H9 (cell line): ENCODE measurements at regions not wholly inside any gene's neighbourhood (a gene's known extent, or its start where the extent isn't known, plus 50 kb on each side); places are given as distances from the start of the nearest gene placed in this dataset.

Experiments used
- DNase-seq: peaks from one replicate; pipeline ENCODE4 v3.0.0-alpha.2; 2017
- H2AFZ ChIP-seq: one replicate; pipeline ENCODE4 v1.6.1; 2013; ENCODE audit warnings: mild to moderate bottlenecking, low read length, control low read depth, moderate library complexity
- H2AK5ac ChIP-seq: 2 replicates; pipeline ENCODE4 v1.6.1; 2013; ENCODE audit warnings: low read length, control low read depth, mixed read lengths; ENCODE audit not compliant: insufficient read length
- H2BK120ac ChIP-seq: one replicate; pipeline ENCODE4 v1.6.1; 2013; ENCODE audit warnings: low read depth, mild to moderate bottlenecking, low read length, control low read depth, inconsistent platforms; ENCODE audit not compliant: poor library complexity, severe bottlenecking
- H2BK12ac ChIP-seq: 2 replicates; pipeline ENCODE4 v1.6.1; 2013; ENCODE audit warnings: low read length, control low read depth, mixed read lengths, low read depth; ENCODE audit not compliant: insufficient read length
- H2BK15ac ChIP-seq: 2 replicates; pipeline ENCODE4 v1.6.1; 2013; ENCODE audit warnings: low read depth, low read length, control low read depth
- H2BK20ac ChIP-seq: one replicate; pipeline ENCODE4 v1.6.1; 2013; ENCODE audit warnings: low read depth, mild to moderate bottlenecking, low read length, control low read depth, inconsistent platforms; ENCODE audit not compliant: poor library complexity, severe bottlenecking
- H2BK5ac ChIP-seq: 2 replicates; pipeline ENCODE4 v1.6.1; 2013; ENCODE audit warnings: low read length, control low read depth, mixed read lengths; ENCODE audit not compliant: insufficient read length
- H3K14ac ChIP-seq: 2 replicates; pipeline ENCODE4 v1.6.1; 2013; ENCODE audit warnings: low read length, control low read depth; ENCODE audit not compliant: insufficient read depth
- H3K18ac ChIP-seq: 2 replicates; pipeline ENCODE4 v1.6.1; 2013; ENCODE audit warnings: low read depth, mild to moderate bottlenecking, mixed read lengths, low read length, control low read depth; ENCODE audit not compliant: insufficient read length
- H3K23ac ChIP-seq: 2 replicates; pipeline ENCODE4 v1.6.1; 2013; ENCODE audit warnings: low read length, control low read depth, mixed read lengths, low read depth; ENCODE audit not compliant: insufficient read length
- H3K23me2 ChIP-seq: 2 replicates; pipeline ENCODE4 v1.6.1; 2013; ENCODE audit warnings: low read depth, mild to moderate bottlenecking, mixed read lengths, low read length, control low read depth; ENCODE audit not compliant: insufficient read length, poor library complexity, severe bottlenecking
- H3K27ac ChIP-seq: 2 replicates; pipeline ENCODE4 v1.5.1; 2013; ENCODE audit warnings: low read length, control low read depth, mixed read lengths, low read depth; ENCODE audit not compliant: insufficient read length
- H3K27me3 ChIP-seq: 2 replicates; pipeline ENCODE4 v1.6.1; 2013; ENCODE audit warnings: low read length, control low read depth, inconsistent platforms; ENCODE audit not compliant: insufficient read depth
- H3K4ac ChIP-seq: 2 replicates; pipeline ENCODE4 v1.6.1; 2013; ENCODE audit warnings: low read depth, mild to moderate bottlenecking, control low read depth, inconsistent platforms, low read length, moderate library complexity
- H3K4me1 ChIP-seq: 2 replicates; pipeline ENCODE4 v1.6.1; 2013; ENCODE audit warnings: low read length, control low read depth, inconsistent platforms; ENCODE audit not compliant: insufficient read depth
- H3K4me2 ChIP-seq: 2 replicates; pipeline ENCODE4 v1.6.1; 2013; ENCODE audit warnings: low read length, control low read depth, mixed read lengths; ENCODE audit not compliant: insufficient read length, insufficient read depth
- H3K56ac ChIP-seq: 2 replicates; pipeline ENCODE4 v1.6.1; 2013; ENCODE audit warnings: low read depth, mild to moderate bottlenecking, mixed read lengths, low read length, control low read depth; ENCODE audit not compliant: insufficient read length
- H3K79me1 ChIP-seq: 2 replicates; pipeline ENCODE4 v1.6.1; 2013; ENCODE audit warnings: low read depth, mild to moderate bottlenecking, moderate library complexity, low read length, control low read depth, inconsistent platforms; ENCODE audit not compliant: insufficient read depth, poor library complexity, severe bottlenecking
- H3K79me2 ChIP-seq: 2 replicates; pipeline ENCODE4 v1.6.1; 2013; ENCODE audit warnings: low read length, control low read depth, inconsistent platforms; ENCODE audit not compliant: insufficient read depth
- H3K9ac ChIP-seq: 2 replicates; pipeline ENCODE4 v1.6.1; 2013; ENCODE audit warnings: low read length, control low read depth, mixed read lengths; ENCODE audit not compliant: insufficient read length; ENCODE audit errors: extremely low read depth
- H3K9me3 ChIP-seq: one replicate; pipeline ENCODE4 v1.6.1; 2013; ENCODE audit warnings: low read depth, low read length, inconsistent platforms; ENCODE audit not compliant: control insufficient read depth
- H3T11ph ChIP-seq: one replicate; pipeline ENCODE4 v1.6.1; 2013; ENCODE audit warnings: mild to moderate bottlenecking, low read length, control low read depth, inconsistent platforms
- H4K20me1 ChIP-seq: one replicate; pipeline ENCODE4 v1.6.1; 2013; ENCODE audit not compliant: control insufficient read depth, insufficient read length, insufficient read depth
- H4K5ac ChIP-seq: 2 replicates; pipeline ENCODE4 v1.6.1; 2013; ENCODE audit warnings: low read depth, mild to moderate bottlenecking, mixed read lengths, low read length, control low read depth; ENCODE audit not compliant: insufficient read length
- H4K8ac ChIP-seq: replicated peaks from 2 replicates; pipeline ENCODE4 v1.6.1; 2013; ENCODE audit warnings: low read length, control low read depth, mixed read lengths, low read depth; ENCODE audit not compliant: insufficient read length
- H4K91ac ChIP-seq: 2 replicates; pipeline ENCODE4 v1.6.1; 2013; ENCODE audit warnings: low read depth, mild to moderate bottlenecking, moderate library complexity, mixed read lengths, low read length, control low read depth; ENCODE audit not compliant: insufficient read length
- H3K27ac Mint-ChIP-seq, 3 experiments: 2 replicates in 2 of 3; 3 replicates in 1 of 3; pipeline ENCODE4 v1.8.0; 2020 to 2021; ENCODE audit warnings: mixed read lengths in 3 of 3, mild to moderate bottlenecking in 1 of 3, moderate library complexity in 1 of 3
- H3K27me3 Mint-ChIP-seq: 2 replicates; pipeline ENCODE4 v1.8.0; 2021; ENCODE audit warnings: low read depth, mild to moderate bottlenecking, moderate library complexity, mixed read lengths
- H3K36me3 Mint-ChIP-seq, 3 experiments: 2 replicates in 2 of 3; 3 replicates in 1 of 3; pipeline ENCODE4 v1.8.0; 2020 to 2021; ENCODE audit warnings: low read depth in 3 of 3, mixed read lengths in 3 of 3; ENCODE audit not compliant: insufficient read depth in 1 of 3
- H3K4me1 Mint-ChIP-seq, 2 experiments: 2 replicates each; pipeline ENCODE4 v1.8.0; 2020; ENCODE audit warnings: mixed read lengths in 2 of 2
- H3K4me3 Mint-ChIP-seq, 2 experiments: 2 replicates in 1 of 2; 3 replicates in 1 of 2; pipeline ENCODE4 v1.8.0; 2020 to 2021; ENCODE audit warnings: mild to moderate bottlenecking in 2 of 2, mixed read lengths in 2 of 2, moderate library complexity in 1 of 2
- H3K9me3 Mint-ChIP-seq, 2 experiments: 2 replicates in 1 of 2; 3 replicates in 1 of 2; pipeline ENCODE4 v1.8.0; 2020; ENCODE audit warnings: mild to moderate bottlenecking in 2 of 2, mixed read lengths in 2 of 2, moderate library complexity in 1 of 2
- CTCF ChIP-seq: fragments of 200-600 bp; sonication (generic); conservative IDR thresholded peaks from 3 replicates; pipeline ENCODE4 v1.8.0; 2021; ENCODE audit warnings: antibody characterized with exemption, mild to moderate bottlenecking
- WGBS: extraction: QIAGEN DNeasy Blood & Tissue Kit; methylation state at CpG from one replicate; pipeline ENCODE4 v1.1.7; 2013; ENCODE audit warnings: missing lambda C conversion rate, low lambda C conversion rate, mixed read lengths; ENCODE audit not compliant: insufficient read length; ENCODE audit errors: extremely low coverage; 5-methylcytosine and 5-hydroxymethylcytosine counted together

GRCh38 chr15:62288361-62289017, 123.4 kb upstream of the C2CD4B start:
- Histone ChIP-seq H3K79me2 (no peaks in the 10 kb centered on the region), H2BK120ac (no peak overlapping the region), H3K56ac (no peak overlapping the region), H3K14ac (no peak overlapping the region), H2AFZ (no peak overlapping the region), H2BK15ac (no peak overlapping the region), H4K91ac (no peak overlapping the region), H3K4me1 (no peaks in the 10 kb centered on the region), H3K9me3 (no peaks in the 10 kb centered on the region), H2BK12ac (no peak overlapping the region), H3K18ac (no peak overlapping the region), H4K5ac (no peak overlapping the region), H3T11ph (no peak overlapping the region), H2BK5ac (no peak overlapping the region), H3K27ac (no peak overlapping the region), H4K20me1 (no peaks in the 10 kb centered on the region), H3K23ac (no peak overlapping the region), H2BK20ac (no peak overlapping the region), H3K23me2 (no peaks in the 10 kb centered on the region), H4K8ac (no peak overlapping the region), H3K27me3 (no peaks in the 10 kb centered on the region), H3K4ac (no peak overlapping the region), H3K9ac (no peak overlapping the region), H2AK5ac (no peak overlapping the region), H3K79me1 (no peaks in the 10 kb centered on the region), H3K4me2 (no peak overlapping the region)
- H3K36me3 Mint-ChIP-seq = peaks cover 0 to 19% (median 0%) of the 10 kb centered on the region in 3 experiments; a peak in 2 of 7 replicates
- no peak for TF ChIP-seq CTCF
- no peaks in the 10 kb centered on the region for H3K27me3 Mint-ChIP-seq
- H3K4me3 Mint-ChIP-seq = no peak overlapping the region
- WGBS = no CpG with 5 or more reads among the region's 6 CpGs
- DNase-seq = no peak
- no peak overlapping the region for H3K27ac Mint-ChIP-seq
- peaks cover under 1 to 2% of the 10 kb centered on the region in 2 experiments; a peak in 4 of 5 replicates for H3K9me3 Mint-ChIP-seq
- H3K4me1 Mint-ChIP-seq = peaks cover 28 to 34% of the 10 kb centered on the region in 2 experiments
